Stimulated activated effector memory CD8-positive, alpha-beta T cell treated with anti-CD3 and anti-CD28 coated beads, Interleukin-12 subunit alpha, Interleukin-12 subunit beta, amount 100 ng/mL, for 72 hours (primary cell): ENCODE measurements at regions not wholly inside any gene's neighbourhood (a gene's known extent, or its start where the extent isn't known, plus 50 kb on each side); places are given as distances from the start of the nearest gene placed in this dataset.

ENCODE experiments used
- ATAC-seq: fragments of 150-1000 bp; cut with Tn5 transposase; 2 replicates; pipeline ENCODE4 v1.10.0; 2021
- DNase-seq, 2 donors: peaks; one replicate each; pipeline ENCODE4 v3.0.0; 2021 to 2022; ENCODE audit warnings: low spot score in 2 of 2
- H3K27ac Mint-ChIP-seq: one replicate; pipeline ENCODE4 v1.8.0; 2022; ENCODE audit warnings: mild to moderate bottlenecking, mixed read lengths
- H3K36me3 Mint-ChIP-seq: one replicate; pipeline ENCODE4 v1.8.0; 2022; ENCODE audit warnings: mild to moderate bottlenecking, mixed read lengths
- H3K4me1 Mint-ChIP-seq: one replicate; pipeline ENCODE4 v1.8.0; 2022; ENCODE audit warnings: mixed read lengths
- H3K4me3 Mint-ChIP-seq: one replicate; pipeline ENCODE4 v1.8.0; 2022; ENCODE audit warnings: mild to moderate bottlenecking, mixed read lengths
- H3K9me3 Mint-ChIP-seq: one replicate; pipeline ENCODE4 v1.8.0; 2022; ENCODE audit warnings: mixed read lengths

DNA sequence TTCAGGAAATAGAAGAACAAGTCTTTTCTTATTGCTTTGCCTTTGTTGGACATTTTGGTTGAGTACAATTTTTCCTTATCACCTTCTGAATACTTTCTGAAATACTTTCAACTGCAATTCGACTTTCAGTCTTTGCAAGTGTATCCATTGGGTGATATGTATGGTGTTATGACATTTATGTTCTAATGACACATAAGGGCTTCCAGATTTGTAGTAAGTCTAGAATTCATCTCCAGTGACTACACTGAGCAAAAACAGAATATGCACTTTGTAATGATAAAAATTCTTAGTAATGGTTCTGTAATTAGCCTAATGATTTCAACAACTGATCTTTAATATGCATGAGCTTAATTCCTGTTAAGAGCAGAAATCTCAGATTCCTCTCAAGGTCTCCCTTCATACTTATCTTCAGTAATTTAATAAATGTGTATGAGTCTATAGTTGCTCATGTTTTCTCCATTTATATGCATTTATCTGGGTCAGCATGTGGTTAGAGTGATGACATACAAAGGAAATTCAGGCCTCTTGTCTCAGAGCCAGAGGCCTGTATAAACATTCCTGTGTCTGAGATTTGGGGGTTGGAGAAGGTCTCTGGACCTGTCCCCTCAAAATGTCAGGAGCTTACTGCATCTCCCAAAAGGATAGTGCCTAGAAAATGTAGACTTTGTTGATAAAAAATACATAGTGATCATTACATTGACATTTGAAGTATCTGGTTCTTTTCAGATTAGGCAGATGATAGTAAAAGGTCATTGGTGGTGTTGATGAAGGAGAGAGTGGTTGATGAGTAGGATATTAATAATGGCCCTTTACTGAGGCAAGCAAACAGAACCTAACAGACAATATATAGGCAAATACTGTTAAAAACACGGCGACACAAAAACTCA is 114.9 kb downstream of the QPCT start:
- ATAC-seq (peak; percentile 76), DNase-seq (no peak)
- no peak overlapping the region for H3K4me3 Mint-ChIP-seq
- peaks cover 48% of the 10 kb centered on the region for H3K4me1 Mint-ChIP-seq
- H3K27ac Mint-ChIP-seq = peak overlapping the region; percentile 69
- H3K9me3 Mint-ChIP-seq = peaks cover 2% of the 10 kb centered on the region
- no peaks in the 10 kb centered on the region for H3K36me3 Mint-ChIP-seq

DNA sequence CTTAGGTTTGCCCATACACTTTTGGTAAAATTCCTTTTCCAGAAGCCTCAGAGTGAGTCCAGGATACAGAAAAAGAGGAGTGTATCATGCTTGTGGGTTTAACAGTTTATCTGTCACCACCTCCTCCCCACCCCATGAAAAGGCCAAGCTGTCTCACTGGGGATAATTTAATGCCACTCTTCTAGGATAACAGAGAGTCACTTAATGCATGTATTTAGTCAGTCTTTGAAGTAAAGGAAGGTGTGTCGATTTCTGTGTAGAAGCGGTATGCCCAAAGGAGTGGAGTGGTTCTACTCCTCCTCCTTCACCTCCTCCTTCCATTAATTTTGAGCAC is 116.4 kb downstream of the QPCT start:
- H3K36me3 Mint-ChIP-seq = no peaks in the 10 kb centered on the region
- peaks cover 2% of the 10 kb centered on the region for H3K9me3 Mint-ChIP-seq
- ATAC-seq (no peak), DNase-seq (no peak)
- peaks cover 49% of the 10 kb centered on the region for H3K4me1 Mint-ChIP-seq
- no peak overlapping the region for H3K4me3 Mint-ChIP-seq
- H3K27ac Mint-ChIP-seq = peak overlapping the region; percentile 69

DNA sequence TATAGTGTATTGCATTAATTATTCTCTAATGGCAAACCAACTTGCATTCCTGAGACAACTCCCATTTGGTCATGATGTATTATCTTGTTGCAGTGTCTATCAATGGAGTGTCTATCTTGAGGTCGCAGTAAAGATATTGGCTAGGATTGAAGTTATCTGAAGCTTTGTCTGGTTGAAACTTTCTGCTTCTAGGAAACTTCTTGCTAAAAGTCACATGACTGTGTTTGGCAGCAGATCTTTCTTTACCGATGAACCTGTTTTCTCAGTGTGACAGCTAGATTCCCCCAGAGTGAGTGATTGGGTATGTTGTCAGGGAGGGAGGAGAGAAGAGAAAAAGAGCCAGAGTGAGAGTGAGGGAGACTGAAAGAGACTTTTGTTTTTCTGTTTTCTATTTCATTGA is 119.6 kb downstream of the QPCT start:
- H3K4me1 Mint-ChIP-seq = peaks cover 33% of the 10 kb centered on the region
- no peak overlapping the region for H3K27ac Mint-ChIP-seq
- H3K9me3 Mint-ChIP-seq = no peaks in the 10 kb centered on the region
- ATAC-seq (no peak), DNase-seq (no peak)
- no peaks in the 10 kb centered on the region for H3K36me3 Mint-ChIP-seq
- no peak overlapping the region for H3K4me3 Mint-ChIP-seq

DNA sequence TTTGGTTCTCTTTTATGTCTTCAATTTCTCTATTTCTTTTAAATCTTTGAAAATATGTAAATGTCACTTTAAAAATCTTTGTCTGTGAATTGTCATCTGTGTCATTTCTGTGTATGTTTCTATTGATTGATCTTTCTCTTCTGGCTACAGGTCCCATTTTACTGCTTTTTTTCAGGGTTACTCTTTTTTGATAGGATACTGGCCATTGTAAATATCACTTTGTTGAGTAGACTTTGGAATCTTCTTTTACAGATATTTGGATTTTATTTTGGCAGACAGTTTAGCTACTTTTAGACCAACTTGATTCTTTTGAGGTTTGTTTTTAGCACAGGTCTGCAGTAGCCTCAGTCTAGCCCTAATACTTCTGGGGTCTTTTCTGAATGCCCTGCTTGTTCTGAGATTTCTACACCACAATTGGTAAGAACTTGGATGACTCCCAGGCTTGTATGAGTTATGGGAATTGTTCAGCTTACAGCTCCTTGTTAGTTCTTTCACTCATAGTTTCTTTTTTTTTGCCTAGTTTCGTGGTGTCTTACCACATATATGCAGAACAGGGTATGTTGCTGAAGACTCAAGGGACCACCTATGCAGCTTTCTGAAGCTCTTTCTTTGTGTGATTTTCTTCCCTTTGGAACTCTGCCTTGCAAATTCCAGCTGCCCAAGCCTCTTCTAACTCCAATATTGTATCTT is 122.2 kb downstream of the QPCT start:
- no peaks in the 10 kb centered on the region for H3K36me3 Mint-ChIP-seq
- DNase-seq (no peak), ATAC-seq (no peak)
- H3K4me3 Mint-ChIP-seq = no peak overlapping the region
- no peaks in the 10 kb centered on the region for H3K9me3 Mint-ChIP-seq
- H3K27ac Mint-ChIP-seq = no peak overlapping the region
- H3K4me1 Mint-ChIP-seq = peaks cover 7% of the 10 kb centered on the region

DNA sequence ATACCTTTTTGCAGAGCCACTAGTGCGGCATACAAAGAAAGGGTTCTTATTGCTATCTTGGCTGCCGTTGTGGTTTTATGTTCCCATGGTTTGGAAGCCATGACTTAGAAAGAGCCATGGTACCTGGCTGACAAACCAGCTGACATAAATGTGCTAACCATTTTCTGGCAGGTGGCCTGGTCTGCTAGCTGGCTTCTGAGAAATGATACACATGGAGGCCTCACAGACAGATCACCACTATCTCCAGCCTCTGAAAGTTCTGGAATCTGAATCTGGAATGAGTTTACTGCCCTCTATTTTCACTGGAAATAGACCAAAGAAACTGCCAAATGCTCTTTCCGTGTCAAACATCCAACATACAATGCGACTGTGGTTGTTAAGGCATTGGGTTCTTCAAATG is 123.7 kb downstream of the QPCT start:
- peaks cover 13% of the 10 kb centered on the region for H3K4me1 Mint-ChIP-seq
- H3K27ac Mint-ChIP-seq = no peak overlapping the region
- H3K9me3 Mint-ChIP-seq = no peaks in the 10 kb centered on the region
- no peak overlapping the region for H3K4me3 Mint-ChIP-seq
- no peak for ATAC-seq
- DNase-seq = no peak
- no peaks in the 10 kb centered on the region for H3K36me3 Mint-ChIP-seq

DNA sequence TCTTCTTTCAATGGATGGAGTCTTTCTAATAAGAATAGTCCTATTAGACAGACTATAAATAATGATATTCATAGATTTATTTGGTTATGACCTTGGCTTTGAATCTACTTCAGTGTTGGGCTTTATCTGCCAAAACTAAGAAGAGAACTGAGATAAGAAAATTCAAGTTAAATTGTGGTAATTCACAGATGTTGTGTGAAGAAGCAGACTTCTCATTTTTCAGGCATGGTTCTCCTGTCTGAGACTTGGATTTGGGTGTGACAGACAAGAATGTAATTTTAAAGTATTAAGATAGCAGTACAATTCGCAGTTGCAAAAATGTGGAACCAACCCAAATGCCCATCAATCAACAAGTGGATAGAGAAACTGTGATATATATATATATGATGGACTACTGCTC is 124.7 kb downstream of the QPCT start:
- Mint-ChIP-seq H3K27ac (no peak overlapping the region), H3K4me3 (no peak overlapping the region), H3K4me1 (peaks cover 9% of the 10 kb centered on the region), H3K36me3 (no peaks in the 10 kb centered on the region), H3K9me3 (no peaks in the 10 kb centered on the region)
- DNase-seq (no peak), ATAC-seq (no peak)

DNA sequence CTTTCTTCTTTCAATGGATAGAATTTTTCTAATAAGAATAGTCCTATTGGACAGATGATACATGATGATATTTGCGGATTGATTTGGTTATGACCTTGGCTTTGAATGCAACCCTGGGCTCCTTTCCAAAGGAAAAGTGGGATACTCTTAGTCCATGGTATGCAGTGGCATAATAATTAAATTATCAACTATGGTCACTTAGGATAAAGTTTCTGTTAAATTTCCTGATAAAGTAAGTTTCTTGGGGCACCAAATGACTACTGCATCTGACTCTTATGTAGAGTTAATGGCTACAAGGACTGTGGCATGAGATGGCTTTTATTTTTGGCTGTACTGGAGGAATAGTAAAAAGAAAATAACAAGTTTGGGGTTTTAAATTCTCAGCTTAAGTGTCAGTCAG is 126.7 kb downstream of the QPCT start:
- Mint-ChIP-seq H3K4me1 (peaks cover 6% of the 10 kb centered on the region), H3K4me3 (no peak overlapping the region), H3K36me3 (no peaks in the 10 kb centered on the region), H3K27ac (no peak overlapping the region), H3K9me3 (no peaks in the 10 kb centered on the region)
- DNase-seq (no peak), ATAC-seq (no peak)

DNA sequence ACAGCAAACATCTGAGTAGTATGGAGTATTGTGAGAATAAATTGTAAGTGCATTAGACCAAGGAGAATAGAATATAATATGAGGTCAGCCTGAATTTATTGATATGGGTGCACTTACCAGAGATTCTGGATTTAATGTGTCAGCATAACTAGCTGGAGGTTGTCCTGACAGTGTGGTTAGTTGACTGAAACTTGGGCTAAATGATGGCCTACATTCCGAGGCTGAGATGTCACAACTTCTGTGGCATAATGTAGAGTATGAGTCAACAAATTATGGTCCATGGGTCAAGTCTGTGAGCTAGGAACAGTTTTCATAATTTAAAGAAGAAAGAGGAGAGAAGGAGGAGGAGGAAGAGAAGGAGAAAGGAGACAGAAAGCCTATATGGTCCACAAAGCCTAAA is 127.6 kb downstream of the QPCT start:
- ATAC-seq = peak; percentile 65
- Mint-ChIP-seq H3K4me3 (no peak overlapping the region), H3K9me3 (no peaks in the 10 kb centered on the region), H3K36me3 (no peaks in the 10 kb centered on the region), H3K27ac (no peak overlapping the region), H3K4me1 (peaks cover 6% of the 10 kb centered on the region)
- DNase-seq = no peak

DNA sequence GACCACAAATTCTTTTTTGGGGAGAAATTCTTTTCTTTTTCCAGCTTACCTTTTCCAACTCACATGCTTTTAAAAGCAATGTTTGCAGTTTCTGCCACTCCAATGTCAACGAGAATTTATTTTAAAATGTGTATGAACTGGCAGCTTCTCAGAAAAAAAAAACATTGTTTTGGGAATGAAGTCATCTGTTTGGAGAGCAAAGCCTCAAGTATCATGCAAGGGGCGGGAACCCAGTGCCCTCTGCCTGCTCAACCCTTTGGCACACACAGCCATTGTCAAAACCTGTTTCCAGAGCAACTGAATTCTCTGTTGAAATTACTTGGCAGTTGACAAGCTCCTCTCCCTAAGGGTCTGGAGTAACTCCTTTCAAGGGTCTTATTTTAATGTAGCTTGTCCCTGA is 128.5 kb downstream of the QPCT start:
- Mint-ChIP-seq H3K27ac (no peak overlapping the region), H3K36me3 (no peaks in the 10 kb centered on the region), H3K9me3 (no peaks in the 10 kb centered on the region), H3K4me3 (no peak overlapping the region), H3K4me1 (peaks cover 6% of the 10 kb centered on the region)
- DNase-seq = no peak
- ATAC-seq = no peak

DNA sequence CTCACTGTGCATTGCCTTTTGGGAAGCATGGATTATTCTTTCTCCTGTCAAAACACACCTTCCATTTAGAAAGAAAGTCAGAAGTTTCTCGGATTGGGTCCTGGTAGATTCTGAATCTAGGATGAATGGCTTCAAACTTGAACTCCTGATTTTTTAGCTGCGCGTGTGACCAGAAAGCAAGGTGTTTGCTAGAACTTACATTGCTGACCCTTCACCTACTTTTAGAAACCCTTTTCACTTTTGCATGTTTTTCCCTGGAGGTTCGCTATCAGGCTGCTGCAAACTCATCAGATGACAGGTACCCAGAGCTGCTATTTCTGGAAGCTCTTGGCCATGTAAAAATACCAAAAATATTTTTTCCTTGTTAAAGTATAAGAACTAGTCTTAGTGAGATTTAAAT is 132.0 kb downstream of the QPCT start:
- Mint-ChIP-seq H3K4me3 (no peak overlapping the region), H3K4me1 (peaks cover 6% of the 10 kb centered on the region), H3K9me3 (no peaks in the 10 kb centered on the region), H3K36me3 (no peaks in the 10 kb centered on the region), H3K27ac (no peak overlapping the region)
- DNase-seq (no peak), ATAC-seq (no peak)

DNA sequence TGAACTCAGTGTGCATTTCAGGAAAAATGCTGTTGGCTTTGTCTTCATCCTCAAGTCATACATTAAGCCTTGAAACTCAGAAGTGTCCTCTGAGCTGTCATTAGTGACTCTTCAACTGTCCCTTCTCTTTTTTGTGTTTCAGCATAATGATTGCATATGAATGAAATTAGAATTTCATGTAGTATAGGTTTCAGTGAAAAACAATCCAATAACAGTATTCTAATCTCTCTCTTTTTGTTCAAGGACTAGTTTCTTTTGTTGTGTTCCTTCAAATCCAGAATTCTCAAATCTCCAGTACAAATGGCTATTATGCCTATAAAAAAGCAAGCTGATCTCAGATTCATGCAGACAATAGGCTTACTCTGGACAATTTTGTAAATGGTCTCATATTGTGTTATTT is 133.5 kb downstream of the QPCT start:
- H3K4me1 Mint-ChIP-seq = no peaks in the 10 kb centered on the region
- DNase-seq (no peak), ATAC-seq (no peak)
- H3K9me3 Mint-ChIP-seq = no peaks in the 10 kb centered on the region
- no peak overlapping the region for H3K27ac Mint-ChIP-seq
- no peaks in the 10 kb centered on the region for H3K36me3 Mint-ChIP-seq
- H3K4me3 Mint-ChIP-seq = no peak overlapping the region

DNA sequence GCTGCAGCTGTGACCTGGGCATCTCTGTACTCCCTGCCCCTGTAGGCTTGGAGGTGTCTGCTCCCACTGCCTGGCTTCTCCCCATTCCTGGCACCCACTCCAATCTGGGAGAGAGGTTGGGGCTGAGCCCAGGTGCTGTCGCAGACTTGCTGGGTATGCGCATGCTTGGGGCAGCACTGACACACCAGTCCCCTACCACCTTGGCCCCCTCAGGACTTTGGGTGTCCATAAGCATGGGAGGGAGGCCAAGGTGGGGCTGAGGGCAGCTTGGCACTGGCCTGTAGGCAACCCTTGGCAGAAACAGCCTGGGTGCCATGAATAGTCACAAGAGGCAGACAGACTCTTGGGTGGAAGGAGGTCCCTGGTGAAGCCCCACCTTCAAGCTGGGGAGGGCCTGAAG is 136.8 kb downstream of the QPCT start:
- no peak for ATAC-seq
- no peak for DNase-seq
- Mint-ChIP-seq H3K4me3 (no peak overlapping the region), H3K36me3 (no peaks in the 10 kb centered on the region), H3K9me3 (no peaks in the 10 kb centered on the region), H3K4me1 (no peaks in the 10 kb centered on the region), H3K27ac (no peak overlapping the region)

DNA sequence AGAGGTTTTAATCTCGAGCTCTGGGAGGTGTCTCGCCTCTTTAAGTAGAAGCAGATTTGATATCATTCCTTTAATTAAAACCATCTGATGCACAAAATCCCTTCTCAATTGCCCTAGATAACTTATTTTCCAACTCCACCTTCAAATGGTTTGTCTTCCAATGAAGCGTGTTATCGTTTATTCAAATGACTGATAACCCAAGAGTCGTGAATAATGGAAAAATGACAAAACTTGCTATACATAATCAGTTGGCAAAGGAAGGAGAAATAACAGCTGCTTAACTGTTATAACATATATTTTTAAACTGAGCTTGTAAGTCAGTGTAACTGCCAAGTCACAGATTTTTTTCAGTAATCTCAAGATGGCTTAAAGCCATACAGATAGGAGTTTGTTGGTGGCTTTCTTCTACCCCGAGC is 144.6 kb downstream of the QPCT start:
- Mint-ChIP-seq H3K36me3 (no peaks in the 10 kb centered on the region), H3K4me3 (no peak overlapping the region), H3K4me1 (no peaks in the 10 kb centered on the region), H3K27ac (no peak overlapping the region), H3K9me3 (peaks cover 2% of the 10 kb centered on the region)
- DNase-seq = no peak
- ATAC-seq = no peak

DNA sequence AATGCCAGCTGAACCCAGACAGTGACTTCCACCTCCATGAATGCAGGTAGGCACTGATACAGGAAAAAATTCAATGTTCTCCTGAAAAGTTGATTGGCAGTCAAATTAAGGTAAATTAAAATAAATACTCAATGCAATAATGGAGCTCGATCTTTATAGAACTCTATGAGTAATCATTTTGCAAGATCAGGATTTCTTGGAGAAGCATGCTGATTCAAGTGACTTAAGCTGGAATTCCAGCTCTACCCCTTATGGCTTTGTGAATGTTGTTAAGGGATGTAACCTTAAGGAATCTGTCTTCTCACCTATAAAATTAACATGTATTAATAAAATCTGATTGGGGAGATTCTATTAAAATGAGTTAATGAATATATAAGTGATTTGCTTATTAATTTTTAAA is 145.1 kb downstream of the QPCT start:
- DNase-seq = no peak
- Mint-ChIP-seq H3K27ac (no peak overlapping the region), H3K36me3 (no peaks in the 10 kb centered on the region), H3K9me3 (peaks cover 2% of the 10 kb centered on the region), H3K4me1 (no peaks in the 10 kb centered on the region), H3K4me3 (no peak overlapping the region)
- no peak for ATAC-seq

DNA sequence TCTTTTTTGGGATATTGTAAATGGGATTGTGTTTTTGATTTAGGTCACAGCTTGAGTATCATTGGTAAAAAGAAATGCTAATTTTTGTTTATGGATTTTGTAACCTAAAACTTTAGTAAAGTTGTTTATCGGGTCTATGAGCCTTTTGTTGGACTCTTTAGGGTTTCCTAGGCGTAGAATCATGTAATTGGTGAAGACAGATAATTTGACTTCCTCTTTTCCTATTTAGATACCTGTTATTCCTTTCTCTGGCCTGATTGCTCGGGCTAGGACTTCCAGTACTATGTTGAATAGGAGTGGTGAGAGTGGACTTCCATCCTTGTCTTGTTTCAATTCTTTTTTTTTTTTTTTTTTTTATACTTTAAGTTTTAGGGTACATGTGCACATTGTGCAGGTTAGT is 149.0 kb downstream of the QPCT start:
- DNase-seq = no peak
- no peaks in the 10 kb centered on the region for H3K4me1 Mint-ChIP-seq
- no peaks in the 10 kb centered on the region for H3K36me3 Mint-ChIP-seq
- no peak overlapping the region for H3K27ac Mint-ChIP-seq
- H3K9me3 Mint-ChIP-seq = peaks cover 2% of the 10 kb centered on the region
- no peak overlapping the region for H3K4me3 Mint-ChIP-seq
- no peak for ATAC-seq

DNA sequence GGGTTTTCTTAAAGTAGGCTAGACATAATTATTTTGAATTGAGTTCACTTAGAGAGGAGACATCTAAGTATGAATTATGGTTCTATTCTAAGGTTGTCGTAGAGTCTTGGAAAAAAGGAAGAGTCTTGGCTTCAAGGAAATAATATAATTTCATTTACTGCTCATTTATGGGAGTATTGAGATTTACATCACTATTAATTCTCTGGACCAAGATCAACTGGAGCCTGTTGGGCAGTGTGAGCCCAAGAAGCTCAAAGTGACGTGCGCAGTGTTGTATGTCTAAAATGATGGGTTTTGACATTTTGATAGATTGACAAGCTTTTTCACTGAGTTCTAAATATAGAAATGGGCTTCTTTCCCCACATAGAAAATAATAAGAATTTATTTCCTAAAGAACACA is 154.7 kb downstream of the QPCT start:
- Mint-ChIP-seq H3K4me3 (no peak overlapping the region), H3K36me3 (no peaks in the 10 kb centered on the region), H3K9me3 (no peaks in the 10 kb centered on the region), H3K4me1 (no peaks in the 10 kb centered on the region), H3K27ac (no peak overlapping the region)
- ATAC-seq (no peak), DNase-seq (no peak)
